HG03571 (cell line): ENCODE measurements at regions not wholly inside any gene's neighbourhood (a gene's known extent, or its start where the extent isn't known, plus 50 kb on each side); places are given as distances from the start of the nearest gene placed in this dataset.
"Not testable (repeated sequence)": the region's sequence is repeated elsewhere in the genome, so short reads cannot be mapped to it uniquely, and the experiment has no call there.

Source experiments
- ATAC-seq: cut with Tn5 transposase; IDR thresholded peaks from one replicate; pipeline ENCODE4 v1.9.1; 2021; ENCODE audit not compliant: unreplicated experiment

GRCh38 chr17:15858082-15858481 is 86.8 kb upstream of the ADORA2B start:
- not testable (repeated sequence) for ATAC-seq

DNA sequence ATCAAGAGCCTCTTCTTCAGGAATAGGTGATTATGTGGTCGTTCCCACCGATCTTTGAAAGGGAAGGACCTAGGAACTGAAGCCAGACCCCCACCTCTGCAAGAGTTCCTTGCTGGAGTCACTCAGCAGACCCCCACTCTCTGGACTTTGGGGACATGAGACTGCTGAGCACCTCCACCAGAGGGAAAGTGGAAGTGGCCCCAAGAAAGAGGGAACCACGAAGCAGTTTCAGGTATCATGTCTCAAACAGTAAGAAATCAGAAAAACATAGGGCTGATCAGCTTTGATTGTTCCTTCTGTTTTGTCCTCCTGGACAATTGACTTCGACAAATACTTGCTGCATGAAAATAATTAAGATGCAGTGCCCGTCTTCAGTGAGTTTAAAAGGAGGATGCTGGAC is 84.2 kb upstream of the ADORA2B start:
- ATAC-seq = not testable (repeated sequence)

DNA sequence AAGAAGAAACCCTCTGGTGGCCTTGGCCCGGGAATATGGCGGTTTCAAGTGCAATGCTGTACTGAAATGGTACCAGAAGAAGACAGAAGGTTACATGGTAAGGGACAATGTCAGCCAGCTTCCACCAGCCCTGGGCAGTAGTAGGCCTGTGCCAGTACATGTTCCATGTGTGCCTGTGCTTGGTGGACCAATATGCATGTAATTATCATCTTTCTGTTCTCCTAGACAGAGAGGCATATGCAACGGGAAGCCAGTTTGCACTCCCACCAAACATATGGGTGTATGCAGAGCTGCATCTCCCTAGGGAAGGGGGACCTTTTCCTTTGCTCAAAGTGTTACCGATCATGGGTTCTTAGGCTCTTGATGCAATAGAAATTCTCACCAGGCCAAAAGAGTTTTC is 80.9 kb upstream of the ADORA2B start:
- ATAC-seq = not testable (repeated sequence)

GRCh38 chr17:15864472-15864871 is 80.5 kb upstream of the ADORA2B start:
- not testable (repeated sequence) for ATAC-seq

- ATAC-seq = not testable (repeated sequence)
Observed at GRCh38 chr17:15866015-15866414, 78.9 kb upstream of the ADORA2B start.

DNA sequence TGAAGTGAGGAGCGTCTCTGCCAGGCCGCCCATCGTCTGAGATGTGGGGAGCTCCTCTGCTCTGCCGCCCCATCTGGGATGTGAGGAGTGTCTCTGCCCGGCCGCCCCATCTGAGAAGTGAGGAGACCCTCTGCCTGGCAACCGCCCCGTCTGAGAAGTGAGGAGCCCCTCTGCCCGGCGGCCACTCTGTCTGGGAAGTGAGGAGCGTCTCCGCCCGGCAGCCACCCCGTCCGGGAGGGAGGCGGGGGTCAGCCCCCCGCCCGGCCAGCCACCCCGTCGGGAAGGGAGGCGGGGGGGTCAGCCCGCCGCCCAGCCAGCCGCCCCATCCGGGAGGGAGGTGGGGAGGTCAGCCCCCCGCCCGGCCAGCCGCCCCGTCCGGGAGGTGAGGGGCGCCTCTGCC is 77.6 kb upstream of the ADORA2B start:
- ATAC-seq = not testable (repeated sequence)

DNA sequence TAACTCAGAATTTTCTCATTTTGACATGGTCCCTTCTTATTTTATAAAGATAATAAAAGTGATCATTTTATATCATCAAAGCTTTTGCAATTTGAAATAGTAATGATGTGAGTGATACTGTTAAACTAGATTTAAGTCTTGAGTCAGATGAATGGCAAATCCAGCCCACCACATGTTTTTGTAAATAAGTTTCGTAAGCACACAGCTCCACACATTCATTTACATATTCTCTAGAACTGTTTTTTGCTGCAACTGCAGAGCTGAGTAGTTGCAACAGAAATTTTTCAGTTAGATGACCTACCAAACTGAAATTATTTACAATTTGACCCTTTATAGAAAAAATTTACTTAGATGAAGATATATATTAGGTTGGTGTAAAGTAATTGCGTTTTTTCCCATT is 75.1 kb upstream of the ADORA2B start:
- not testable (repeated sequence) for ATAC-seq

GRCh38 chr17:15872677-15873076 is 72.3 kb upstream of the ADORA2B start:
- ATAC-seq = not testable (repeated sequence)

- ATAC-seq = not testable (repeated sequence)
Observed at GRCh38 chr17:15877882-15878500, 66.9 kb upstream of the ADORA2B start.

GRCh38 chr17:15882058-15882720 is 62.7 kb upstream of the ADORA2B start:
- no peak for ATAC-seq

- no peak for ATAC-seq
Observed at GRCh38 chr17:15882777-15883176, 62.2 kb upstream of the ADORA2B start.

DNA sequence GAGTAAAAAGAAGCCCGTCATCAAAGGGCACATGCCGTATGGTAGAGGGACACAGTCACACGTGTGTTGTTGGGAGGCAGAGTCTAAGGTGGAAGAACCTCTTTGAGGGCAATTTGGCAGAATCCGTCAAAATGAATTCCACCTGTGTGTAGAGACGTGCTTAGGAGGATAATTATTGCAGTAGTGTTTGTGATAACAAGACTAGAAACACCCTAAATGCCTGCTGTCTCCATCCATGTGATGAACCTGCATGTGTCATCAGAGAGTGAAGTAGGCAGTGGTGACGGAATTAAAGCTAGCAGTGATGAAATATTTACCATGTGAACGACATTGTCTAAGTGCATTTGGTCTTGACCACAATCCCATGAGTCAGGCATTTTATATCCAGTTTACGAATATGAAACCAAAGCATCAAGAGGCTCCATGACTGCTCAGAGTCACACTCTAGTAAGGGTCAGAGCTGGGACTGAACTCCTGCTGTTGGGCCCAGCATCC is 61.3 kb upstream of the ADORA2B start:
- ATAC-seq = no peak

DNA sequence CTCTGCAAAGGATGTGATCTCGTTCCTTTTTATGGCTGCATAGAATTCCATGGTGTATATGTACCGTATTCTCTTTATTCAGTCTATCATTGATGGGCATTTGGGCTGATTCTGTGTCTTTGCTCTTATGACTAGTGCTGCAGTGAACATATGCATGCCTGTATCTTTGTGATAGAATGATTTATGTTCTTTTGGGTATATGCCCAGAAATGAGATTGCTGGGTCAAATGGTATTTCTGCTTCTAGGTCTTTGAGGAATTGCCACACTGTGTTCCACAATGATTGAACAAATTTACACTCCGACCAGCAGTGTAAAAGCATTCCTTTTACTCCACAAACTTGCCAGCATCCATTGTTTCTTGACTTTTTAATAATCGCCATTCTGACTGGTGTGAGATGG is 60.2 kb upstream of the ADORA2B start:
- no peak for ATAC-seq

DNA sequence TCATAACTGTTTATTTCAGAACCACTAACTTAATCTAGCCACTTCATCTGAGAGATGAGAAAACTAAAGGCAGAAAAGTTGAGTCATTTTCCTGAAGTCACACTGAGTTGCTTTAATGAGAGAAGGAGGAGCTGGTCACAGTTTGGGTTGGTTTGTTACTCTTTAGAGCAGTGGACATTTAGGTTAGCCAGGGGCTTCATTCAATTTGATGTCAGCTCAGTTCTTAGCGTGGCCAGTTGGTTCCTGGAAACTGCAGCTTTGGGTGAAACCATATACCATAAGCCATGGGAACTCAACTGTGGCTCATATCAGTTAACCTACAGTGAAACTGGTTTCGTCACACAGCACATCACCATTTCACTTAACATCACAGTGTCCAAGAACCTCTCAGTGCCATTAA is 59.2 kb upstream of the ADORA2B start:
- no peak for ATAC-seq

DNA sequence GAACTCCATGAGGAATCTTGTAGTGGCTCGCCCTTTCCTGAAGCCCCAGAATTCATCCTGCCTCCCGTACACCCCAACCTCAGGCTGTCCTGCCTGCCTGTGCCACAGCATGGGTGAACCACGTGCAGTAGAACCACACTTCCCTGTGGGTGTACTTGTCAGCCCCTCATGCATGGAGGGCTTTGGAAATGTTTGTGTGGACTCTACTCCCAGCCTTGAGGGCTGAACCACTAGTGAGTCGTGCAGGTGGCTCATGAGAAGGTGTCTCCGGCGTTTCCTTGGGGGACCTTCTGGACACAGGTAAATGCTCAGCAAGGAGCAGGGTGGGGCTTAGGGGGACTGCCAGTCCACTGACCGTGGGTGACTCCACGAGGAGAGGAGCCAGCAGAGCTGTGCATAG is 58.7 kb upstream of the ADORA2B start:
- ATAC-seq = no peak

DNA sequence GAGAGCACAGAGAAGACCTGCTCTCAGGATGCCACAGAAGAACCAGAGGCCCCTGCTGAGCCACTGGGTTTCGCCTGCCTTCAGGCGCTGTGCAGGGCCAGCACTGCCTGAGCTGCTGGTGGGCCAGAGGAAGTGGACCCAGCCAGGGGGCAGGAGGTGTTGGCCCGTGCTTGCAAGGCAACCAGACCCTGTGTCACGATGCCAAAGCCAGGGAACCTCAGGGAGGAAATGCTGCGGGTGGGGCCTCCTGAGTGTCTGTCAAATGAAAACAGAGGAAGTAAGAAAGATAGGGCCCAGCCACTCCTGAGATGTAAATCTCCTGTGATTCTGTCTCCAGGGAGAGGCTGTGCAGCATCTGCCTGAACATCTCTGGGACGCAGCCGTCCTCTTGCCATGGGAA is 58.1 kb upstream of the ADORA2B start:
- no peak for ATAC-seq

DNA sequence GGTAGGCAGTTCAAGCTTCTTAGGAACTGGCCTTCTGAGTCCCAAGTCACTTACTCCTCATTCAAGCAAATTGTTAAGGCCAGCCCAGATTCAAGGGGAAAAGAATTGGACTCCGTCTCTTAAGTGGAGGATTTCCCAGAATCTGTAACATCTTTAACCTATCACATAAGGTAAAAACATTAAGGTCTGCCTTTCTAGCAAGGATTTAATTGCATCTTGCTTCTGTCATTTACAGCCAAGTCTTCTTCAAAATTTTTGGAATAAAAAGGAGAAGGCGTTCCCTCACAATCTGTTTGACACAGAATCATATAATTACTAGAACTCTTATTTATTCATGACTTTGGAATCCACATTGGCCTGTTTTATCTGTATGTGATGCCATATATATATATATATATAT is 56.5 kb upstream of the ADORA2B start:
- no peak for ATAC-seq

DNA sequence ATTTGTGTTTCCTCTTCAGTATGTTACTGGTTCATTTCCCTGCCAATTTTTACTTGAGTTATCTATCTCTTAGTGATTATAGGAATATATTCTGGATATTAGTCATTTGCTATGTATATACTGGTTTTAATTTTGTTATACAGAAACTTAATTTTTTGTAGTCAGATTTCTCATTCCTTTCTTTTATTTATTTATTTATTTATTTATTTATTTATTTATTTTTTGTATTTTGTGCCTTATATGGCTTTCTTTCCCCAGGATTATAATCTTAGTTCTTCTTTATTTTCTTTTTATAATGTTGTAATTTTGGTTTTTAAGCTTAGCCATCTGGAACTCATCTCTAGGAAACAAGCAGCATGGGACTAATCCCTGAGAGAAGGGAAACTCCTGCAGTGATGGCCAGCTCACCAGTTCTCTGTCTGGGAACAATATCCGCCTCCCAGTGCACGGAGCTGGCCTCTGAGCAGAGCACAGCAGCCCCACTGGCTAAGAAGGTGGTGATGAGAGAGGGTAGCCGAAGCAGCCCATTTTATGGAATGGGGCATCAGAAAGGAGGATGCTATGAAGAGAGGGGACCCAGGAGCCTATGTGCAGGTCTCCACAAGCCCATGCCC is 54.5 kb upstream of the ADORA2B start:
- no peak for ATAC-seq

- no peak for ATAC-seq
Observed at GRCh38 chr17:15891318-15891717, 53.6 kb upstream of the ADORA2B start.

DNA sequence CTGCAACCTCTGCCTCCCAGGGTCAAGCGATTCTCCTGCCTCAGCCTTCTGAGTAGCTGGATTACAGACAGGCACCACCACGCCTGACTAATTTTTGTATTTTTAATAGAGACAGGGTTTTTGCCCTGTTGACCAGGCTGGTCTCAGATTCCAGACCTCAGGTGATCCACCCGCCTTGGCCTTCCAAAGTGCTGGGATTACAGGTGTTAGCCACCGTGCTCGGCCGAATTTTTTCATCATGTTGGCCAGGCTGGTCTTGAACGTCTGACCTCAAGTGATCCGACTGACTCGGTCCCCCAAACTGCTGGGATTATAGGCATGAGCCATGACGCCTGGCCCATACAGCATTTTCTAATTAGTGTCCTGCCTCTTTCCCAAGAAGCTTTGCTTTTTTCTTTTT is 52.7 kb upstream of the ADORA2B start:
- no peak for ATAC-seq

DNA sequence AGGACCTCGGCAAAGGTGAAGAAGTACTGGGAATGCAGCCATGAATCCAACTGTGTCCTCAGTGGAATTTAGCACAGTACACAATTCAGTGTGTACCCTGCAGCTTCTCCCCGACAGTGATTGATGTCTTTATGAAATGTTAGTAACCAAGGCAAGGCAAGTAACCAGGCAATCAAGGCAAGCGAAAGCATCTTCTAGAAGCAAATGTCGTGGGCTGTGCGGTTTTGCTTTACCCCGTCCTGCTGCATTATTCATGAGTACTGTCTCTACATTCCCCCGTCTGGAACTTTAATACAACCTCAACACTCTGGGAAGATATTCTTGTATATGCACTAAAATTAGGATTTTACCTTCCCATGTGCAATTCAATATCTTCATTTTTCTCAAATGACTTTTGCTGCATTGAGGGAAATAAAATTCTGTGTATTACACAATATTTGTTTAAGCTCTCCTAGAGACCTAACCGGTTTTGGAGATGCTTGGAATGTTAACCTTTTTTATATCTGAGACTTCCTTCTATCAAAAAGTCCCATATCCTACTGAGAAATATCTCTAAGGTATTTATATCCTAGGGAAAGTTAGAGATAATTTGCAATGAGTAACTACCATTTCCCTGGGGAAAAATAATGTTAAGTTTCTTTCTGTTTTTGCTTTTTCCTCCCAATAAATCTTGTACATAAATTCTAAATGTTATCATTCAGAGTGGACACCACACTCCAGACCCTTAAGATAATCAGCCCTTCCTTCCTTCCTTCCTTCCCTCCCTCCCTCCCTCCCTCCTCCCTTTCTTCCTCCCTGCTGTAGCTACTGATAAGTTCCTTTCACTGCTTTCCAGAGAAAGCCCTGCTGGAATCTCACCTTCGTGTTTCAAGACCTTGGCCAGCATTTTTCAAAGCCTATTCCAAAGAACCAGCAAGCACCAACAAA is 51.9 kb upstream of the ADORA2B start:
- ATAC-seq = no peak
